Lung (tissue), 11 donors: ENCODE measurements at regions not wholly inside any gene's neighbourhood (a gene's known extent, or its start where the extent isn't known, plus 50 kb on each side); places are given as distances from the start of the nearest gene placed in this dataset.

Experiments
- ATAC-seq: fragments of 200-7000 bp; cut with Tn5 transposase; one replicate; pipeline ENCODE4 v1.9.1; 2020; ENCODE audit warnings: moderate number of reproducible peaks; ENCODE audit not compliant: insufficient read depth, low FRiP score
- DNase-seq, 3 donors: peaks; one replicate each; pipeline ENCODE4 v3.0.0-alpha.2; 2013 to 2017
- H3K27ac ChIP-seq, 2 donors: one replicate each; pipeline ENCODE4 v1.5.1; 2013; ENCODE audit warnings: mild to moderate bottlenecking in 2 of 2, moderate library complexity in 2 of 2, control low read depth in 1 of 2, inconsistent platforms in 1 of 2, low read depth in 1 of 2, low read length in 1 of 2
- H3K27me3 ChIP-seq, 3 donors: one replicate each; pipeline ENCODE4 v1.5.1; 2013; ENCODE audit warnings: low read length in 2 of 3; ENCODE audit not compliant: control insufficient read depth in 3 of 3, insufficient read depth in 3 of 3
- H3K36me3 ChIP-seq, 4 donors: one replicate each; pipeline ENCODE4 v1.5.1; 2013; ENCODE audit warnings: low read length in 4 of 4, mild to moderate bottlenecking in 1 of 4, moderate library complexity in 1 of 4; ENCODE audit not compliant: control insufficient read depth in 4 of 4, insufficient read depth in 4 of 4
- H3K4me1 ChIP-seq, 5 donors: one replicate each; pipeline ENCODE4 v1.5.1; 2013; ENCODE audit warnings: low read length in 5 of 5, mild to moderate bottlenecking in 2 of 5, moderate library complexity in 1 of 5; ENCODE audit not compliant: control insufficient read depth in 5 of 5, insufficient read depth in 5 of 5
- H3K4me3 ChIP-seq: one replicate; pipeline ENCODE4 v1.5.1; 2013; ENCODE audit warnings: mild to moderate bottlenecking, control low read depth, moderate library complexity
- H3K9ac ChIP-seq, 2 donors: one replicate each; pipeline ENCODE4 v1.5.1; 2013; ENCODE audit warnings: low read length in 2 of 2, control low read depth in 1 of 2; ENCODE audit not compliant: insufficient read depth in 1 of 2
- H3K9me3 ChIP-seq, 4 donors: one replicate each; pipeline ENCODE4 v1.5.1; 2013; ENCODE audit warnings: low read length in 3 of 4, mild to moderate bottlenecking in 1 of 4, moderate library complexity in 1 of 4; ENCODE audit not compliant: control insufficient read depth in 4 of 4, insufficient read depth in 3 of 4
- WGBS, 2 donors: extraction: QIAGEN DNeasy Blood & Tissue Kit; methylation state at CpG; one replicate each; pipeline ENCODE4 v1.1.7; 2013; 5-methylcytosine and 5-hydroxymethylcytosine counted together
- TF ChIP-seq, protein P1 (sequence below): IDR thresholded peaks from 2 replicates; pipeline ENCODE4 v1.5.1; 2012; ENCODE audit warnings: mild to moderate bottlenecking; ENCODE audit errors: control extremely low read depth, extremely low read depth
- donor health status: control.
- donor health status: control.
- donor health status: Bipolar disorder and iron deficiency.
- donor health status: healthy.
- donor health status: DM: yes; HTN: yes; CAD: no.

DNA sequence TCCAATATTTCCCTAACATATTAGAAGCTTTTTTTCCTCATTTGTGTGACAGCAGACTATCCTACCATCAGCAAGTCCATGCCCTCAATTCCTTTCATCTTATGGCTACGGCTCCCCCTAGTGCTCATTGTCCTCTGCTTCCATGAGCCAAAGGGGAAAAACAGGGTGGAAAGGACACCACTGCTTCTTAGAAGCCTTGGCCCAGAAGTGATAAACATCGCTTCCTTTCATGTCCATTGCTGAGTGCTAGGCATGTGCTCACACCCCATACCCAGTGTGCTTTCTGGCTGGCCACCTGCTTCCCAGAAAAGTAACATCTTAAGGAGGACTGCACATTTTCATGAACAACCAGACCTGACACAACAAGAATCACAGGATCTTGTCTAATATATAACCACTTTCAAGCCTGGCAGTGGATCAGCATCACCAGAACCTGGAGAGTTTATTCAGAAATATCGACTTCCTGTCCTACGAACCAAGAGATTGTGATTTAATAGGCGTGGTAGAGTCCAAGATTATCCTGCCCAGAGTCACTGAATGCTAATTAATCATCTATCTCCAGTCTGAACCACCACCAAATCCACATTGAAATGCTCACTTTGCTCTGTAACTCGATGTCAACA, 650.5 kb upstream of the SORCS1 start:
- no peaks in the 10 kb centered on the region for H3K9me3 ChIP-seq
- 40 to 52% methylated on average over 6 of the region's 6 CpGs for WGBS, 2 donors
- DNase-seq (peak; percentile 55 to 79 (median 56)), ATAC-seq (peak; percentile 65)
- H3K27me3 ChIP-seq = no peaks in the 10 kb centered on the region
- no peaks in the 10 kb centered on the region for H3K4me1 ChIP-seq
- H3K36me3 ChIP-seq = no peaks in the 10 kb centered on the region
- TF ChIP-seq, protein P1, sequence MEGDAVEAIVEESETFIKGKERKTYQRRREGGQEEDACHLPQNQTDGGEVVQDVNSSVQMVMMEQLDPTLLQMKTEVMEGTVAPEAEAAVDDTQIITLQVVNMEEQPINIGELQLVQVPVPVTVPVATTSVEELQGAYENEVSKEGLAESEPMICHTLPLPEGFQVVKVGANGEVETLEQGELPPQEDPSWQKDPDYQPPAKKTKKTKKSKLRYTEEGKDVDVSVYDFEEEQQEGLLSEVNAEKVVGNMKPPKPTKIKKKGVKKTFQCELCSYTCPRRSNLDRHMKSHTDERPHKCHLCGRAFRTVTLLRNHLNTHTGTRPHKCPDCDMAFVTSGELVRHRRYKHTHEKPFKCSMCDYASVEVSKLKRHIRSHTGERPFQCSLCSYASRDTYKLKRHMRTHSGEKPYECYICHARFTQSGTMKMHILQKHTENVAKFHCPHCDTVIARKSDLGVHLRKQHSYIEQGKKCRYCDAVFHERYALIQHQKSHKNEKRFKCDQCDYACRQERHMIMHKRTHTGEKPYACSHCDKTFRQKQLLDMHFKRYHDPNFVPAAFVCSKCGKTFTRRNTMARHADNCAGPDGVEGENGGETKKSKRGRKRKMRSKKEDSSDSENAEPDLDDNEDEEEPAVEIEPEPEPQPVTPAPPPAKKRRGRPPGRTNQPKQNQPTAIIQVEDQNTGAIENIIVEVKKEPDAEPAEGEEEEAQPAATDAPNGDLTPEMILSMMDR = peak; percentile 19
- no peak overlapping the region for H3K4me3 ChIP-seq
- H3K9ac ChIP-seq = no peak overlapping the region
- H3K27ac ChIP-seq = no peak overlapping the region

DNA sequence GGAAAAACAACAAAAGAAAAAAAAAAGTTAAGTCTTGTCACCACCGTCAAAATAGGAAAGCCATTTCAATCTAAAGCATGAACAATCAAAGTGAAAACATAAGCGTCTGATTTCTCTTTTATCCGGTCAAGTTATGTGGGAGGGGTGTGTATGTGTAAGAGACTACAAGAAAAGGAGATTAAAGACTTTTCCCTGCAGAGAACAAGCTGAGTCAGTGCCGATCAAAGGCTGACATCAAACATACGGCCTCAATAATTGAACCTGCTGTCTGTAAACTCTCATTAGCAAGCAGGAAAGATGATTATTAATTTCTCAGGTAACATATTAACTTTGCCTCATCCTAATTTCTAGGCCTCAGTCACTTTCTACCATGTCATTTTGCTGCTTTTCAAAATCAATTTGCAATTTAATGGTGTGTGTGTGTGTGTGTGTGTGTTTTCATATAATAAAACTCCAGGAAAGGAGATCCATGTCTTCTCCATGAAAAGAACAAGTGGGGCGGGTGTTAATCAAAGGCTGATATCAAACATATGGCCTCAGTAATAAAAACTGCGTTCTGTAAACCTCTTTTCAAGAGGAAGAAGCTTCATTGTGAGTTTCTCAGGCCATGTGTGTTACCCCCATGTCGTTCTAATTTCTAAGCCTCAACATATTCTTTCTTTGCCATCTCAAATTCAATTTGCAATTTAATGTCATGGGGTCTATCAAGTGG, 649.1 kb upstream of the SORCS1 start:
- Histone ChIP-seq H3K4me3 (no peak overlapping the region), H3K27me3 (no peaks in the 10 kb centered on the region), H3K27ac (no peak overlapping the region), H3K4me1 (no peaks in the 10 kb centered on the region), H3K9me3 (no peaks in the 10 kb centered on the region), H3K36me3 (no peaks in the 10 kb centered on the region), H3K9ac (no peak overlapping the region)
- TF ChIP-seq, protein P1 = no peak
- no peak for ATAC-seq
- DNase-seq = peak in 2 of 3 donors; percentile 13 to 14
- 86 to 93% methylated on average over 8 of the region's 8 CpGs for WGBS, 2 donors

DNA sequence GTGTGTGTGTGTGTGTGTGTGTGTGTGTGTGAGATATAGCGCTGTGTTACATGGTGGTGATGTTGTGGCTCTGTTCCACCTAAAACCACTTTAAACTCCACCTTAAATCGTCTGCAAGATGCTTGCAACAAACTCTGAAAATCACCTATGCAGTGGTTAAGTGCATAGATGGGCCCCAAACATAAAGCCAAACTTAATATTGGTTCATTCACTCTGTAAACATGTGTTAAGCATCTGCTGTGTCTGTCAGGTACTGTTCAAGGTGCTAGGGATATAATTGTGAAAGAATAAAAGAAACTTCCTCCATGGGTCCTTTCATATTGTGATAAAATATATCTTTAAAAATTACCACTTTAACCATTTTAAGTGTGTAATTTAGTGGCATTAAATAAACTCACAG, 645.4 kb upstream of the SORCS1 start:
- no peaks in the 10 kb centered on the region for H3K9me3 ChIP-seq
- no peak for ATAC-seq
- TF ChIP-seq, protein P1 = no peak
- no peak for DNase-seq
- WGBS, 2 donors = 74 to 88% methylated on average over 2 of the region's 2 CpGs
- no peaks in the 10 kb centered on the region for H3K4me1 ChIP-seq
- H3K27ac ChIP-seq = no peak overlapping the region
- no peaks in the 10 kb centered on the region for H3K27me3 ChIP-seq
- H3K4me3 ChIP-seq = no peak overlapping the region
- H3K9ac ChIP-seq = no peak overlapping the region
- no peaks in the 10 kb centered on the region for H3K36me3 ChIP-seq
